Progenitor cell of endocrine pancreas (in vitro differentiated cells): ENCODE measurements at regions not wholly inside any gene's neighbourhood (a gene's known extent, or its start where the extent isn't known, plus 50 kb on each side); places are given as distances from the start of the nearest gene placed in this dataset.

Experiments used
- DNase-seq: peaks from one replicate; pipeline ENCODE4 v3.0.0; 2021; ENCODE audit warnings: low spot score; ENCODE audit not compliant: unreplicated experiment
- H3K27ac Mint-ChIP-seq: 2 replicates; pipeline ENCODE4 v1.8.0; 2021; ENCODE audit warnings: mild to moderate bottlenecking, moderate library complexity, mixed read lengths
- H3K27me3 Mint-ChIP-seq: 2 replicates; pipeline ENCODE4 v1.8.0; 2021; ENCODE audit warnings: mixed read lengths
- H3K36me3 Mint-ChIP-seq: 2 replicates; pipeline ENCODE4 v1.8.0; 2022; ENCODE audit warnings: mixed read lengths; ENCODE audit not compliant: insufficient read depth
- H3K4me1 Mint-ChIP-seq: 2 replicates; pipeline ENCODE4 v1.8.0; 2021; ENCODE audit warnings: low read depth, mixed read lengths
- H3K4me3 Mint-ChIP-seq: 2 replicates; pipeline ENCODE4 v1.8.0; 2021; ENCODE audit warnings: low read depth, mild to moderate bottlenecking, moderate library complexity, mixed read lengths
- H3K9me3 Mint-ChIP-seq: 2 replicates; pipeline ENCODE4 v1.8.0; 2021; ENCODE audit warnings: low read depth, mixed read lengths
- CTCF ChIP-seq: fragments of 200-600 bp; sonication (generic); IDR thresholded peaks from one replicate; pipeline ENCODE4 v1.5.0; 2021; ENCODE audit warnings: antibody characterized with exemption, mild to moderate bottlenecking; ENCODE audit not compliant: unreplicated experiment

GRCh38 chr22:46035380-46035741 is 58.4 kb upstream of the WNT7B start:
- Mint-ChIP-seq H3K27ac (peak overlapping the region; percentile 73), H3K4me1 (no peaks in the 10 kb centered on the region), H3K36me3 (no peaks in the 10 kb centered on the region), H3K9me3 (no peaks in the 10 kb centered on the region), H3K4me3 (peak overlapping the region; percentile 78), H3K27me3 (peaks cover 7% of the 10 kb centered on the region)
- TF ChIP-seq CTCF = no peak
- DNase-seq = no peak

- peak; percentile 100 for DNase-seq
- H3K4me3 Mint-ChIP-seq = peak overlapping the region; percentile 80
- peaks cover 9% of the 10 kb centered on the region for H3K27me3 Mint-ChIP-seq
- TF ChIP-seq CTCF = no peak
- H3K4me1 Mint-ChIP-seq = no peaks in the 10 kb centered on the region
- H3K27ac Mint-ChIP-seq = peak overlapping the region; percentile 92
- no peaks in the 10 kb centered on the region for H3K9me3 Mint-ChIP-seq
- no peaks in the 10 kb centered on the region for H3K36me3 Mint-ChIP-seq
Measured at GRCh38 chr22:46035742-46036557, 59.0 kb upstream of the WNT7B start.

- Mint-ChIP-seq H3K27me3 (peaks cover 17% of the 10 kb centered on the region), H3K27ac (no peak overlapping the region), H3K9me3 (no peaks in the 10 kb centered on the region), H3K36me3 (no peaks in the 10 kb centered on the region), H3K4me1 (no peaks in the 10 kb centered on the region), H3K4me3 (peak overlapping the region; percentile 80)
- DNase-seq = peak; percentile 9
- TF ChIP-seq CTCF = no peak
Measured at GRCh38 chr22:46036558-46037408, 59.8 kb upstream of the WNT7B start.

GRCh38 chr22:46038174-46038487 is 61.2 kb upstream of the WNT7B start:
- Mint-ChIP-seq H3K4me3 (no peak overlapping the region), H3K4me1 (no peaks in the 10 kb centered on the region), H3K27ac (no peak overlapping the region), H3K9me3 (no peaks in the 10 kb centered on the region), H3K27me3 (peaks cover 18% of the 10 kb centered on the region), H3K36me3 (no peaks in the 10 kb centered on the region)
- no peak for DNase-seq
- no peak for TF ChIP-seq CTCF

GRCh38 chr22:46038516-46039430 is 61.8 kb upstream of the WNT7B start:
- peaks cover 23% of the 10 kb centered on the region for H3K27me3 Mint-ChIP-seq
- H3K9me3 Mint-ChIP-seq = no peaks in the 10 kb centered on the region
- DNase-seq = no peak
- H3K27ac Mint-ChIP-seq = no peak overlapping the region
- no peaks in the 10 kb centered on the region for H3K36me3 Mint-ChIP-seq
- TF ChIP-seq CTCF = no peak
- H3K4me1 Mint-ChIP-seq = no peaks in the 10 kb centered on the region
- H3K4me3 Mint-ChIP-seq = no peak overlapping the region
